ENCODE measurements at regions not wholly inside any gene's neighbourhood (a gene's known extent, or its start where the extent isn't known, plus 50 kb on each side); places are given as distances from the start of the nearest gene placed in this dataset.

DNA sequence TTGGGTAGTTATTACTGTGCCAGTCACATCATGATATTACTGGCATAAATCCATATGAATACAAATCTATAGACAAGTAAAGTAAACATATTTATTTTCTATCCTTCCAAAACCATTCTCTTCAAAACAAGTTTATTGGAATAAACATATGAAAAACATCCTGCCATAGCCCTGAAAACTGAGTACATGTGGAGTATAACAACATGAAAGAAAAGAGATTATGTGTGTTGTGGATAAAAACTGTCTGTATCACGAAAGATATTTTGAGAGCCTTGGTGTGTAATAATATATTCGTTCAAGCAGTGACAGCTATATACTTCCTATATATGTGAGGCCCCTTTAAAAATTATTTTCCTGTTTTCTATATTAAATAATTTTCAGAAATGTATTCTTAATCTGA lies 1742.2 kb downstream of the ARAP2 start:
- TF ChIP-seq, protein P1, sequence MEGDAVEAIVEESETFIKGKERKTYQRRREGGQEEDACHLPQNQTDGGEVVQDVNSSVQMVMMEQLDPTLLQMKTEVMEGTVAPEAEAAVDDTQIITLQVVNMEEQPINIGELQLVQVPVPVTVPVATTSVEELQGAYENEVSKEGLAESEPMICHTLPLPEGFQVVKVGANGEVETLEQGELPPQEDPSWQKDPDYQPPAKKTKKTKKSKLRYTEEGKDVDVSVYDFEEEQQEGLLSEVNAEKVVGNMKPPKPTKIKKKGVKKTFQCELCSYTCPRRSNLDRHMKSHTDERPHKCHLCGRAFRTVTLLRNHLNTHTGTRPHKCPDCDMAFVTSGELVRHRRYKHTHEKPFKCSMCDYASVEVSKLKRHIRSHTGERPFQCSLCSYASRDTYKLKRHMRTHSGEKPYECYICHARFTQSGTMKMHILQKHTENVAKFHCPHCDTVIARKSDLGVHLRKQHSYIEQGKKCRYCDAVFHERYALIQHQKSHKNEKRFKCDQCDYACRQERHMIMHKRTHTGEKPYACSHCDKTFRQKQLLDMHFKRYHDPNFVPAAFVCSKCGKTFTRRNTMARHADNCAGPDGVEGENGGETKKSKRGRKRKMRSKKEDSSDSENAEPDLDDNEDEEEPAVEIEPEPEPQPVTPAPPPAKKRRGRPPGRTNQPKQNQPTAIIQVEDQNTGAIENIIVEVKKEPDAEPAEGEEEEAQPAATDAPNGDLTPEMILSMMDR (IDR thresholded peaks at IDR 0.05) = no peak
- TF ChIP-seq EZH2 (IDR thresholded peaks at IDR 0.05) (no peak), EZH2phosphoT487 (IDR thresholded peaks at IDR 0.05) (no peak)

Measured in neural progenitor cell (in vitro differentiated cells).